H1 (cell line): ENCODE measurements at regions not wholly inside any gene's neighbourhood (a gene's known extent, or its start where the extent isn't known, plus 50 kb on each side); places are given as distances from the start of the nearest gene placed in this dataset.

Experiments used
- CTCF ChIA-PET: fragments of 300-600 bp; sonication (Branson Sonifier 250); formaldehyde crosslinking; loops from one replicate; lab custom pipeline; 2021; ENCODE audit not compliant: partially characterized antibody; lab: Charles Lee
- POLR2A ChIA-PET: fragments of 300-600 bp; sonication (Branson Sonifier 250); formaldehyde crosslinking; loops from one replicate; lab custom pipeline; 2021; ENCODE audit warnings: inconsistent platforms; ENCODE audit not compliant: partially characterized antibody; lab: Charles Lee
- DNase-seq, 2 experiments: peaks; one replicate each; pipeline versions ENCODE4 v3.0.0 to v3.0.0-alpha.2; 2010 to 2022; ENCODE audit warnings: low spot score in 2 of 2, low read depth in 1 of 2, mixed read lengths in 1 of 2
- FAIRE-seq: peaks from 2 replicates; lab custom pipeline; 2011; peaks lifted over from hg19 to GRCh38; lab: Jason Lieb, UNC
- H2AFZ ChIP-seq: 2 replicates; pipeline ENCODE4 v1.8.1; 2012; ENCODE audit warnings: low read length, inconsistent platforms
- H2AK5ac ChIP-seq: 2 replicates; pipeline ENCODE4 v1.6.1; 2013; ENCODE audit warnings: low read depth, low read length
- H2BK120ac ChIP-seq: replicated peaks from 2 replicates; pipeline ENCODE3; 2013; ENCODE audit warnings: low read depth, low read length, inconsistent platforms
- H2BK12ac ChIP-seq: 2 replicates; pipeline ENCODE4 v1.6.1; 2013; ENCODE audit warnings: low read depth, low read length
- H2BK15ac ChIP-seq: 2 replicates; pipeline ENCODE4 v1.6.1; 2013; ENCODE audit warnings: low read length
- H2BK20ac ChIP-seq: 2 replicates; pipeline ENCODE4 v1.6.1; 2013; ENCODE audit warnings: low read length
- H2BK5ac ChIP-seq: 2 replicates; pipeline ENCODE4 v1.6.1; 2013; ENCODE audit warnings: low read depth, low read length
- H3K14ac ChIP-seq: 2 replicates; pipeline ENCODE4 v1.6.1; 2013; ENCODE audit warnings: inconsistent platforms; ENCODE audit not compliant: insufficient read length
- H3K18ac ChIP-seq: 2 replicates; pipeline ENCODE4 v1.6.1; 2013; ENCODE audit warnings: low read length; ENCODE audit errors: extremely low read depth
- H3K23ac ChIP-seq: 2 replicates; pipeline ENCODE4 v1.6.1; 2013; ENCODE audit warnings: inconsistent platforms; ENCODE audit not compliant: insufficient read length
- H3K23me2 ChIP-seq: 2 replicates; pipeline ENCODE4 v1.6.1; 2013; ENCODE audit warnings: low read depth, low read length
- H3K27ac ChIP-seq: 2 replicates; pipeline ENCODE4 v1.6.1; 2011; ENCODE audit warnings: low read depth, low read length, inconsistent platforms
- H3K27me3 ChIP-seq, 4 experiments: replicated peaks in 1 of 4; 1 replicate in 1 of 4; 2 replicates in 3 of 4; pipeline versions ENCODE4 v1.6.1 to v1.8.1; 2011 to 2013; ENCODE audit warnings: low read length in 3 of 4, mild to moderate bottlenecking in 3 of 4, inconsistent platforms in 2 of 4, mixed read lengths in 2 of 4, moderate library complexity in 1 of 4; ENCODE audit not compliant: control insufficient read depth in 3 of 4, insufficient read depth in 3 of 4; ENCODE audit errors: extremely low read depth in 1 of 4
- H3K36me3 ChIP-seq, 4 experiments: 2 replicates each; pipeline versions ENCODE4 v1.6.1 to v1.8.1; 2011 to 2013; ENCODE audit warnings: mild to moderate bottlenecking in 4 of 4, low read length in 3 of 4, moderate library complexity in 2 of 4, control low read depth in 1 of 4, inconsistent platforms in 1 of 4; ENCODE audit not compliant: insufficient read depth in 4 of 4, control insufficient read depth in 2 of 4
- H3K4ac ChIP-seq: replicated peaks from 2 replicates; pipeline ENCODE3; 2013; ENCODE audit warnings: low read length, low read depth, mixed read lengths, inconsistent platforms; ENCODE audit not compliant: insufficient read length
- H3K4me1 ChIP-seq, 4 experiments: replicated peaks in 1 of 4; 1 replicate in 1 of 4; 2 replicates in 3 of 4; pipeline versions ENCODE4 v1.6.1 to v1.8.1; 2011 to 2013; ENCODE audit warnings: low read length in 3 of 4, inconsistent platforms in 2 of 4, mixed read lengths in 1 of 4; ENCODE audit not compliant: insufficient read depth in 4 of 4, control insufficient read depth in 3 of 4
- H3K4me2 ChIP-seq, 2 experiments: 2 replicates each; pipeline versions ENCODE4 v1.6.1 to v1.8.1; 2011 to 2013; ENCODE audit warnings: low read depth in 2 of 2, low read length in 2 of 2, control low read depth in 1 of 2, inconsistent platforms in 1 of 2, mild to moderate bottlenecking in 1 of 2; ENCODE audit not compliant: insufficient read depth in 1 of 2
- H3K4me3 ChIP-seq, 4 experiments: fragments of 200-600, 300-600 bp in 1 of 4; sonication (generic), shearing (Covaris generic), sonication (Bioruptor Twin) in 1 of 4; 2 replicates each; pipeline versions ENCODE4 v1.5.1 to v1.8.1; 2011 to 2016; ENCODE audit warnings: low read length in 4 of 4, low read depth in 3 of 4, control low read depth in 2 of 4, inconsistent platforms in 2 of 4, mild to moderate bottlenecking in 2 of 4, mixed read lengths in 1 of 4, moderate library complexity in 1 of 4; ENCODE audit not compliant: insufficient read depth in 2 of 4; ENCODE audit errors: extremely low read depth in 1 of 4
- H3K56ac ChIP-seq: replicated peaks from 2 replicates; pipeline ENCODE3; 2013; ENCODE audit warnings: low read depth, mild to moderate bottlenecking, mixed read lengths, low read length, inconsistent platforms; ENCODE audit not compliant: insufficient read length
- H3K79me1 ChIP-seq: 2 replicates; pipeline ENCODE4 v1.6.1; 2013; ENCODE audit warnings: low read depth, low read length, control low read depth
- H3K79me2 ChIP-seq, 2 experiments: 2 replicates each; pipeline versions ENCODE4 v1.6.1 to v1.8.1; 2012 to 2013; ENCODE audit warnings: low read length in 2 of 2, mild to moderate bottlenecking in 2 of 2, inconsistent platforms in 1 of 2; ENCODE audit not compliant: insufficient read depth in 2 of 2, control insufficient read depth in 1 of 2
- H3K9ac ChIP-seq, 4 experiments: replicated peaks in 1 of 4; 1 replicate in 1 of 4; 2 replicates in 3 of 4; pipeline versions ENCODE4 v1.6.1 to v1.8.1; 2011 to 2013; ENCODE audit warnings: low read depth in 3 of 4, low read length in 3 of 4, control low read depth in 2 of 4, mild to moderate bottlenecking in 2 of 4, moderate library complexity in 2 of 4, inconsistent platforms in 1 of 4; ENCODE audit errors: extremely low read depth in 1 of 4
- H3K9me3 ChIP-seq, 2 experiments: 2 replicates each; pipeline versions ENCODE4 v1.6.1 to v1.8.1; 2012 to 2013; ENCODE audit warnings: mild to moderate bottlenecking in 2 of 2, moderate library complexity in 2 of 2, control low read depth in 1 of 2, inconsistent platforms in 1 of 2, low read depth in 1 of 2, low read length in 1 of 2, mixed read lengths in 1 of 2; ENCODE audit not compliant: insufficient read depth in 2 of 2
- H4K20me1 ChIP-seq, 2 experiments: replicated peaks in 1 of 2; 2 replicates each; pipeline versions ENCODE3 to v1.8.1; 2011 to 2013; ENCODE audit warnings: inconsistent platforms in 2 of 2, low read length in 2 of 2, mild to moderate bottlenecking in 1 of 2; ENCODE audit not compliant: insufficient read depth in 2 of 2, control insufficient read depth in 1 of 2
- H4K5ac ChIP-seq: 2 replicates; pipeline ENCODE4 v1.6.1; 2013; ENCODE audit warnings: low read length, low read depth, mixed read lengths, inconsistent platforms; ENCODE audit not compliant: insufficient read length
- H4K8ac ChIP-seq: 2 replicates; pipeline ENCODE4 v1.8.0; 2013; ENCODE audit warnings: mild to moderate bottlenecking, moderate library complexity, low read length, inconsistent platforms; ENCODE audit not compliant: insufficient read depth; ENCODE audit errors: extremely low read depth
- H4K91ac ChIP-seq: replicated peaks from 2 replicates; pipeline ENCODE3; 2013; ENCODE audit warnings: low read length, mixed read lengths, inconsistent platforms; ENCODE audit not compliant: insufficient read length
- JUN ChIP-seq: IDR thresholded peaks from 2 replicates; pipeline ENCODE4 v1.6.1; 2011; ENCODE audit warnings: low read depth, mild to moderate bottlenecking, improper control_type of control experiment, low read length
- JUND ChIP-seq: IDR thresholded peaks from 2 replicates; pipeline ENCODE4 v1.6.1; 2011; ENCODE audit warnings: mild to moderate bottlenecking, improper control_type of control experiment, low read length
- KDM4A ChIP-seq: IDR thresholded peaks from one replicate; pipeline ENCODE4 v1.7.1; 2012; ENCODE audit warnings: low read depth, mild to moderate bottlenecking, moderate library complexity, low read length, inconsistent platforms; ENCODE audit not compliant: severe bottlenecking
- RAD21 ChIP-seq, 2 experiments: IDR thresholded peaks in 1 of 2; conservative IDR thresholded peaks in 1 of 2; 2 replicates each; pipeline ENCODE4 v1.6.1; 2011; ENCODE audit warnings: low read depth in 2 of 2, low read length in 2 of 2, improper control_type of control experiment in 1 of 2, inconsistent platforms in 1 of 2, mild to moderate bottlenecking in 1 of 2, moderate library complexity in 1 of 2
- SIN3A ChIP-seq, 2 experiments: IDR thresholded peaks in 1 of 2; conservative IDR thresholded peaks in 1 of 2; 2 replicates each; pipeline ENCODE4 v1.6.1; 2011 to 2012; ENCODE audit warnings: low read length in 2 of 2, improper control_type of control experiment in 1 of 2, low read depth in 1 of 2, mild to moderate bottlenecking in 1 of 2
- TCF12 ChIP-seq: IDR thresholded peaks from 2 replicates; pipeline ENCODE4 v1.6.1; 2011; ENCODE audit warnings: low read depth, mild to moderate bottlenecking, low read length
- WGBS, 2 experiments: shearing (Covaris generic) in 1 of 2; methylation state at CpG; one replicate each; pipeline versions ENCODE4 v1.1.6 to v1.1.7; 2013 to 2015; ENCODE audit warnings: low lambda C conversion rate in 2 of 2, mixed read lengths in 2 of 2, inconsistent platforms in 1 of 2, low coverage in 1 of 2, missing lambda C conversion rate in 1 of 2; ENCODE audit not compliant: insufficient replicate concordance in 2 of 2, insufficient coverage in 1 of 2, insufficient read length in 1 of 2; ENCODE audit errors: extremely low coverage in 1 of 2, missing lambda C conversion rate in 1 of 2; 5-methylcytosine and 5-hydroxymethylcytosine counted together

DNA sequence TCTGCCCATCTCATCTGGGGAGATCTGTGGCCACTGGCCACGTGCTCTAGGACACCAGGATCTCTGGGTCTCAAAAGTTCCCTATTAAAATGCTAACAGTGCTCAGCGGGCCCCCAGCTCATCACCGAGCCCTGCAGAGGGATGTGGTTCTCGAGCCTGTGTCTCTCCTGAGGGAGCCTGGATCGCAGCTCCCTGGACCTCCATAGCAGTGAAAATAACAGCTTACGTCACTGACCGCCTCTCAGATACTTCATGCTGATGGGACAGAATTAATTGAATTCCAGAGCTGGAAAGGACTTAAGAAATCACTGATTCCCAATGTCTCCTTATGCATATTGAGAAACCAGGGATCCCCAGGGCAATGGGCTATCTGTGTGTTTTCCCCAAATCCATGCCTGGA lies 90.0 kb downstream of the GALR1 start:
- no peak for TF ChIP-seq SIN3A (conservative IDR thresholded peaks at IDR 0.05 in 1 of 2, IDR thresholded peaks at IDR 0.05 in 1 of 2; ENCODE audit: low read depth in 1 of 2, low read length in 2 of 2)
- no peak for TF ChIP-seq RAD21 (IDR thresholded peaks at IDR 0.05 in 1 of 2, conservative IDR thresholded peaks at IDR 0.05 in 1 of 2; ENCODE audit: low read depth in 2 of 2, low read length in 2 of 2)
- no peak for TF ChIP-seq KDM4A
- no peak for TF ChIP-seq JUN
- no peak for TF ChIP-seq TCF12
- no peak for TF ChIP-seq JUND
- Histone ChIP-seq H3K9ac (no peak overlapping the region), H3K27me3 (no peaks in the 10 kb centered on the region), H3K27ac (no peak overlapping the region), H2BK5ac (no peak overlapping the region), H4K8ac (no peak overlapping the region), H2BK15ac (no peak overlapping the region), H2BK20ac (no peak overlapping the region), H3K4me3 (no peak overlapping the region), H3K79me2 (no peaks in the 10 kb centered on the region), H3K79me1 (no peaks in the 10 kb centered on the region), H2AFZ (no peak overlapping the region), H3K4me2 (no peak overlapping the region), H2AK5ac (no peak overlapping the region), H4K20me1 (no peaks in the 10 kb centered on the region), H3K36me3 (no peaks in the 10 kb centered on the region), H3K23me2 (no peaks in the 10 kb centered on the region), H3K9me3 (no peaks in the 10 kb centered on the region; a peak in 1 of 4 replicates), H3K14ac (no peak overlapping the region), H3K4ac (no peak overlapping the region), H3K18ac (no peak overlapping the region), H3K4me1 (peaks cover 0 to 2% (median 0%) of the 10 kb centered on the region in 4 experiments; a peak in 3 of 7 replicates), H3K23ac (no peak overlapping the region), H4K91ac (no peak overlapping the region), H2BK120ac (no peak overlapping the region), H2BK12ac (no peak overlapping the region), H4K5ac (no peak overlapping the region), H3K56ac (no peak overlapping the region)
- POLR2A ChIA-PET, result no interaction called here
- no peak for DNase-seq
- 94% methylated on average over 7 of the region's 7 CpGs; no CpG with 5 or more reads in 1 of the 2 experiments for WGBS, 2 experiments
- CTCF ChIA-PET, result interaction anchor here (0.9 to 1.3 kb wide), 6 partner anchors 10 to 466 kb away, joined by 3 to 9 read pairs (median 4); no protein-coding TSS in a partner anchor
- FAIRE-seq, result no peak
